CD4-positive, alpha-beta T cell treated with Interleukin-21 for 1 hour (primary cell): ENCODE measurements at regions not wholly inside any gene's neighbourhood (a gene's known extent, or its start where the extent isn't known, plus 50 kb on each side); places are given as distances from the start of the nearest gene placed in this dataset.

Experiments used
- DNase-seq: peaks from one replicate; pipeline ENCODE4 v3.0.0-alpha.2; 2020

DNA sequence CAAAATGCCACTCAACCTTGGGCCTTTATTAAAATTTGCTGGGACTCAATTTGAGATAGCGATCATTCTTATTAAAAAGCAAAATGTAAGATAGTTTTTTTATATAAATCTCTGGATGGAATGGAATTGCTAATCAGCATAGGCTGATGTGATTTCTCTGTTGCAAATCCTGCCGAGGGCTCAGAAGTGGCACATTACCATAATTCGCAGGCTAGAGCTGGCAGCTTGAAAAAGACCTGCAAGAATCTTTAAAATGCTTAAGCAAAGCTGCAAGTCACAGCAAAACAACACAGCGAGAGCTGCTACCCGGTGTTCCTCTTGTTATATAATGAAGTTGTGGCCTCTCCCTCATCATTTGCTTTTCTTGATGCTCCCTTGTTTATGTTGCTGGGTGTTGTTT, 448.1 kb downstream of the GATA3 start:
- no peak for DNase-seq

DNA sequence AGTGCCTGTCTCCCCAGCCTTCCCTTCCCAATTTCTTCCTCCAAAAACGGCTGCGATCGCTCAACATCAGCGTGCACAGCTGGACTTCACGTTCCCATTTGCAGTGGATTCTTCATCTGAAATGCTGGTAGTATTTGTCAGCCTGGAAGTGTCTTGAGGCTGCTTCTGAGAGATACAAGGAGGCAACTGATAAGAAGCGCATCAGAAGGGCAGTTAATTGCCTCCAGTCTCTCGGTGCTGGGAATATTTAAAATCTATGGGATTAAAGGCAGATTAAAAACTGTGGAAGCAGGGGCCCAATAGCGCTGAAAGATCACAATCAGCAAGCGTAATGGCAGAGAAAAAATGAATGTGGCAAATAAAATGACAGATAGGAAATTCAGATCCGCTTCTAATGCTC, 450.0 kb downstream of the GATA3 start:
- no peak for DNase-seq

DNA sequence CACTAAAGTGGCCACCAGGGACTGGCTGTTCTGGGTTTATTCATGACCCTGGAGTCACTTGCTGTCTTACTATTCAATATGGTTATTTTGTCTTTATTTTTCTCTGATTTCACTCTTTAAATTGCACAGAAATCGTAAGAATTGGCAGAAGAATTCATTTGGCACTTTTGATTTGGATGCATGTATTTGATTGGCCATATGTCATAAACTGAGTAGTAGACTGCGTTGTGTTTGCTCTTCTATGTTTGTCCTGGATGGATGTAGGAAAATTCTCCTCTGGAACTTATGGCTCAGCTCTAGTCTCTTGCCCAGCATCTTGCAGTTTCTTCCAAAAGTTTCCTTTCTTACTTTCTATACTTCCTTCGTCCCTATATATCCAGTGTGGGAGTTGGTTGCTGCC, 452.7 kb downstream of the GATA3 start:
- no peak for DNase-seq

DNA sequence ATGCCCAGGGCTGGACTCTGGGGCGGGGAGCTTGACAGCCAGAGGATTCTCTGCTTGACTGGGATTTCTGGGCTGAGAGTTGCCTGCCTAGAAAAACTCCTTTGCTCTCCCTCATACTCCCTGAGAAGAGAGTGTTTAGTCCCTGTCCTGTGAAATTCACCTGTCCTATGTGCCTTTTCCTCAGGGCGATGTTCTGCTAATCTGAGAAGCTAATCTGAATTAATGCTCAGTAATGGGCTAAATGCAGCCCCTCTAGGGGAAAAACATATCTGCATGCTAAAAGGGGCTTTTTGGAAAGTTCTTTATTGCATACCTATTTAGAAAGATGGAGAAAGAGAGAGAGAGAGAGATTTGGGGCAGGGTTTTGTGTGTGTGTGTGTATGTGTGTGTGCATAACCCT, 454.4 kb downstream of the GATA3 start:
- no peak for DNase-seq

DNA sequence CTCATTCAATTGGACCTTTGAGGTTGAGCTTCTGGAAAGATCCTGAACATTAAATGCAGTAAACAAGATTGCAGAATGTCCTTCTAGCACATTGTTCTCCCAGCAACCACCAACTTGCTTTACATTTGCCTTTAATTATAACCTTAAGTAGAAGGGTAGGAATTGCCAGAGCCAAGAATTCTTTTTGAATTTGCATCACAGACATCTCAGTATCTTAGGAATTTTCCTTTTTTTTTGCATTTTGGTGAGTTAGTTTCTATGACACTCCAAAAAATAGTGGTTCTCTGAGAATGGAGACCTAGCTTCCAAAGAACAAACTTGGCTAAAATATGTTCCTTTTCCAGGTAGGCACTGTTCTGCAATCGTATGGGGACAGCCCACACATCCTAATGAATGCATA, 456.0 kb downstream of the GATA3 start:
- DNase-seq, result no peak

DNA sequence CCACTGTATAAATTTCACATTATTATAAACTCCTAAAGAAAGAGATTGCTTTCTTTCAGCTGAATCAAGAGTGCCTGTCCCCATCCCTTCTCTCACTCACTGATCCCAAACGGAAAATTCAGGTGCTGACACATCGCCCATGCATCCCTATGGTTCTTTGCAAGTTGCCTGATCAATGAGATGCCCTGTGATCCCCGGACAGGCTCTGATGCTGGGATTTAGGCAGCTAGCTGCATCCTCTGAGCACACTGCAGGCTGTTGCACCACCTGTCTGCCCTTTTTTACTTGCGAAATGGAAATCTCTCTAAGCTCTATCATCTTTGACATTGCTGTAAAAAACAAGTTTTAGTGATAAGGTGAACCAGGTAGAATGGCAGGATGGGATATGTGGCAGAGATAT, 456.5 kb downstream of the GATA3 start:
- DNase-seq, result no peak

DNA sequence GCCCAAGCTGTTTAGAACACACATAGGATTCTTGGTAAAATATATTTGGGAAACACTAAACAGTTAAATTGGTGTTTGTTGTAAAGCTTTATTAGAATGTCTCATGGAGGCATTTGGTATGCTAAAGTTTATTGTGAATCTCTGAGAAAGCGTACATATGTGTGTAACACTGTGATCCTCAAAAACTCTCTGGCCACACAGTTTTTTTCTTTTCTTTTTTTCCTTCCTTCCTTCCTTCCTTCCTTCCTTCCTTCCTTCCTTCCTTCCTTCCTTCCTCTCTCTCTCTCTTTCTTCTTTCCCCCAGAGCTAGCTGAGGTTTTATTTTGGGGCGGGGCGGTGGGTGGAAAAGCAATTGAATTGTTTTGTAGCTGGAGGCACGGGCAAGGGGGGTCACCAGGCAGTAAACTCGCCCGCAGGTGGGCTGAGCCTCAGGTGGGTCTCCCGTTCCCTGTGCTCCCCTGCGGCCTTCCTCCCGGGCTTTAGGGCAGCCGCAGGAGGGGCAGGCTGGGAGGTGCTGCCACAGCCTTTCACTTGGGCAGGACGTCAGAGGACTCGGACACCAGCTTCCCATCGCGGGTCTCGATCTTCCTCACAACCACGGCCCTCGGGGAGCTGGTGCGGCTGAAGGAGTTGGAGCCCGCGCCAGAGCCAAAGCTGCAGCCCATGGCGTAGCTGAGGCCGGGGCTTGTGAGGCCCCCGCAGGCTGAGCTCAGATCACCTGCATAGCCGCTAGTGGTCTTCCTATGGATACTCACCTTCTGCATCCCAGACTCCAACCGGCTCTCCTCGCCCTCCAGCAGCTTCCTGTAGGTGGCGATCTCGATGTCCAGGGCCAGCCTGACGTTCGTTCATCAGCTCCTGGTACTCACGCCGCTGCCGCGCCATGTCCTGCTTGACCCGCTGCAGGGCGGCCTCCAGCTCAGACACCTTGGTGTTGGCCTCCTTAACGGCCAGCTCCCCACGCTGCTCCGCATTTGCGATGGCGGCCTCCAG, 459.0 kb downstream of the GATA3 start:
- no peak for DNase-seq

DNA sequence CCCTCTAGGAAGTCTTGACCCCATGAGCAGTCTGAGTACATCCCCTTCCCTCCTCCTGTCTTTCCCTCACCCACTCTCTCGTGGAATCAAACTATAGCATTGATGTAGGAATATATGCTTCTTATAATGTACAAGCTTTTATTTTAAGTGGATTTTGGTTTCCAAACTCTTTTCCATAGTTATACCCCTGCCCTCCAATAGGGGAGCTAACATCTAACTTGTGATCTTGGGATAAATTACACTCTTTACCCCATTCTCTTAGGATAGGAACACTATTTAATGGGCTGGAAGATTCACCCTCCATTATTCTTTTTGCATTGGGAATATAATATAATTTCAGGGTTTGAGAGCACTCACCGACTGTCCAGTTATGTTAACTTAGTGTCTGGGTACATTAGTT, 465.9 kb downstream of the GATA3 start:
- no peak for DNase-seq

DNA sequence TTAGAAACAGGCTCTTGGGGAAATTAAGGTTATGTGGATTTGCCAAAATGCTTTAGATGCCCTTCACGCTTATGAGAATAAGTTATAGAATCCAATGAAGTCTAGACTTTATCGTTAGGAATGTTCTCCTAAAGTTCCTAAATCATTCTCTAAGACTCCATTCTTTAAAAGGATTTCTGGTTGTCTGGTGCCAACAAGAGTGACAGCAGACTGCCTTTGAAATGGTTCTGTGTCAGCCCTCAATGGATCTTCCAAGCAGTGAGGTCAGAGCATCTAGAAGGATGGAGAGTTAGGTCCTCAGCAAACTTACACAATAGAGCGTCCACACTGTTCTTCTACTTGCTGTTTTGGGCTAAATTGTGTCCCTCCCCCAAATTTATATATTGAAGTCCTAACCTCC, 473.3 kb downstream of the GATA3 start:
- DNase-seq, result no peak

DNA sequence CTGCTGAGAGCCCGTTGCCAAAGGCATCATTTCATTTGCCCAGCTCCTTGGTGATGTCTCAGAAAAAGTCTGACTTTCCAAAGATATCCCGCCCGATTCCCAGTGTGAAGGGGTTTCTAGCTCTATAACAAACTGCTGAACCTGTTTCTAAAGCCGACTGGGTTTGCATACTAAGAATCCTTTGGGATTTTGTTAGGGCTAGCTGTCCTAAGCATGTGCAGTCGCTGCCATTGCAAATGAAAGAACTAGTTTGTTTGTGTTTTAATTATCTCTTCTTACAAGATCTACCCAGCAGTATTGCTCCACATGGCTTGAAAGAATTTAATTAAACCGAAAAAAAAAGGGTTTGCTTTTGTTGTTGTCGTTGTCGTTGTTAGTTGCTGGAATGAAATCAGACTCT, 476.6 kb downstream of the GATA3 start:
- DNase-seq, result no peak

DNA sequence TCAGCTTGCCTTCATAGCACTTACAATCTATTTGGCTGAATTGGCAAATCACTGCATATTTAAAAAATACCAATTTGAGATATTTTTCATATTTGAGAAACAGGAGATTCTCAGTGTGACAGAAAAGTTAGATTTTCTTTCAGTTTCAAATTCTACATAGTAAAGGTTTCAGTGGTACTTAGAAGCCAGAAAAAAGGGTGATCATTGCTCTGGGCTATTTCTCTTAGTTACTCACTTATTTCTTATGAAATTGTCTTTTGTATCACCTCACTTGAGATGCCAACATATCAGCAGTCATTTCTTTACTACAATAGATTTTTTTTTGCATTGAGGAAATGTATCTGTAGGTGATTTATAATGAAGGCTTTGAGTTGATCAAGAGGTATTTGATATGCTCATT, 478.2 kb downstream of the GATA3 start:
- DNase-seq, result no peak

DNA sequence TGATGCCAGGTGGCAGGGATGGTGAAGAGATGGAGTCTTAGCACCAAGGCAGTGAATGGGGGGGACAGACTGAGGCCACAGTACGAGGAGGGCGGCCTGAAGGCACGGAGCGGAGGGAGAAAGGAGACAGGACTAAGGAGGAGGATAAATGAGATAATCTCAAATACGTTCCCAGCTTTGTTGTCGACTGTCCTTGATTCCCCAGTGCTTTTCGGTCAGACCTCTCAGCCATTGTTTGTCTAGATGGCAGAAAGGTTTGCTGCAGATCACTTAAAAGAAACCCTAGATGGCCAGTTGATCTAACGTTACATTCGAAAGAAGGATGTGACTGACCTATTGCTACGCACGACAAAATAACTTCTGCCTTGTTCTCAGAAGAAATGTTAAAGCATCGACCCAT, 479.0 kb downstream of the GATA3 start:
- no peak for DNase-seq

DNA sequence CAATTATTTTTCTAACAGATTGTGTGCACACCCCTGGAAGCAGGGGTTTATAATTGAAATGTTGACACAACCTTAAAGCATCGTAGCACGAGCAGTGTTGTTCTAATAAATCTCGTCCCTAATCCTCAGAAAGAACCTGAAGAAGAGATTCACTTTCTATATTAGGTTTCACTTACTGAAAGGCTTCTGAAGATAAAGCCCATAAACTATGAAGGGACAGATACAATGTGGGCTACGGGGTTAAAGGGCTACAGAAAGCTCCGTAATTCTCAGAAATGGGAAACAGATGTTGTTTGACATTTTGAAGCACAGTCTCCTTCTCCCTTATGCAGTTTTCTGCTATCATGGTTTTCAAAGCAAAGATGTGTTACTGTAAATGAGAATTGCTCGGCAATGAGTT, 479.6 kb downstream of the GATA3 start:
- DNase-seq, result no peak

DNA sequence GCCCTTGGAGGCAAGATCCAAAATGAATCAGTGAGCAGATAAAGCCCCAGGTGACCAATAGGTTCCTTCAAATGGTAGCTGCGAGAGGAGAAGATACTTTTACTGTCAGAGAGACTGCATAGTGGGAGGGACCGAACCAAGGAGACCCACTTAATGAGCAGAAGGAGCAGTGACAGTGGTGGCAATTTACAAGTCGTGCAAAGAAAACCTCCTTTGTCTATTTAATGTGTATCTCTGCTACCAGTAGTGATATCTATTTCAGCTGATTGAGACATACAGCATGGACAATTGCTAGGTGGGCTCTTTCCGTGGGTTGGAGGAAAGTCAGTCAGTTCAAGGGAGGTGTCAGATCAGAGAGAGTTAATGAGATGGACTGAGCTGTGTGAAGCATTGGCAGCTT, 480.4 kb downstream of the GATA3 start:
- DNase-seq, result no peak

DNA sequence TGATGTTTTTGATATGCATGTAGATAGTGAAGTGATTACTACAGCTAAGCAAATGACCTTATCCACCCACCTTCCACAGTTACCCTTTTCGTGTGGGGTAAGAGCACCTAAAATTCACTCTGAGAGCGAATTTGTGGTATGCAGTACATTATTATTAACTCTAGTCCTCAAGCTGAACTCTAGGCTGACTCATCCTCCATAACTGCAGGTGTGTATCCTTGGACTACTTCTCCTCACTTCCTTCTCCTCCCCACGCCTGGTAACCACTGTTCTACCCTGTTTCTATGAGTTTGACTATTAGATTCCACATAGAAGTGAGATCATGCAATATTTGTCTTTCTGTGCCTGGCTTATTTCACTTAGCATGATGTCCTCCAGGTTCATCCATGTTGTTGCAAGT, 484.6 kb downstream of the GATA3 start:
- DNase-seq, result no peak

DNA sequence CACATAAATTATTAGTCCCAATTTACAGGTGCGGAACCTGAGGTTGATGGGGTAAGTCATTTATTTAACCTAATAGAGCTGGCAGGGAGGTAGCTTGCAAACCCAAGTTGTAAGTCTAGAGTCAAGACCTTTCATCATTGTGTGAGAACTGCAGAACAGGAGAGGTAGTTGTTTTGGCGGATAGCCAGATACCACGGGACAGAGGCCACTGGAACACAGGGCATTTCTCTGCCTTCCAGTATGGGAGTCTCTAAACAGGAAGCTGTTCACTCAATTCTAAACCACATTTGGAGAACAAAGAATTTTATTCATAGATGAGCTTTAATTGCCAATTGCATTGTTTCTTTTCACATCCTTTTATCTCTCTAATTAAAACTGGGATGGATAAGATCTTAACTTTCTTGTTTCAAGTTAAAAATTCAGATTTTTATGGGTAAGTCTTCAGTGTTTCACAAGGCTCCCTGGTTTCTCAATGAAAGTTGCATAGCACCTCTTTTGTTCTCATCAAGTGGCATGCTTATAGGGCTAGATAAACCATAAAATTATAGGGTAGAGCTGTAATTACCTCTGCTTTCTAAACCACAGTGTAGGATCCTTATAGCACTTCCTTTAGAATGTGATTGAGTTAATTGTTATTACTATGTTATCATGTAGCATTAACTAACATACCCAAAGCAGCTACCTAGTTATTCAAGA, 489.0 kb downstream of the GATA3 start:
- DNase-seq, result no peak

DNA sequence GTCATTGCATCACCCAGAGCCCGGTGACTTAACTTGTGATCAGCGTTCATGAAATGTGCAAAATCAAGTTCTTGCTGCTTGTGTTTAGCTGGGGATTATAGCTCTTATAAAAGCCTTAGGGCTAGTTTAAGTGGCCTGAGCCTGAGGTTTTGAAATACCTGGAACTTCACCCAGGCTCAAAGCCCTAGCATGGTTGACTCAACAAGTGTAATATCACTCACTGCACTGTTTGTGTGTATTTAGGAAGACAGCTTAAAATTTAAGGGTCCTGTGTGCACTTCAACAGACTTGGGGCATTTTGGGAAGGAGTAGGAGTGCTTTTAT, 489.5 kb downstream of the GATA3 start:
- DNase-seq, result no peak

DNA sequence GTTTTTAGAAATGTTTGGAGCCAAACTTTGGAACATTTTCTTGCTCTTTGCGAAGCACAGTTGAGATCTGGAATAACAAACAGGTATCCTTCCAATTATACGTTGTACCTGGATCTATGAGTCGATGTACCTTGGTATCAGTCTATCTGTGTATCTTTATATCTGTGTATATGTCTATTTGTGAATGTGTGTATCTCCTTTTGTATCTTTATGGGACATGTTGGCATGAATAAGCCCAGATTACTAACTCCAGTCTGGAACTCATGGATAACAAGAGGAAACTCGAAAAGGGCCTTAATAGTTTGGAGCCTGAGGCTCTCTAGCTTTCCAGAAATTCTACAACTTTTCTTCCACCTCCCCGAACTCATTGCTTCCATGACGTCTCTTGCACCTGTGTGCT, 490.0 kb downstream of the GATA3 start:
- no peak for DNase-seq

DNA sequence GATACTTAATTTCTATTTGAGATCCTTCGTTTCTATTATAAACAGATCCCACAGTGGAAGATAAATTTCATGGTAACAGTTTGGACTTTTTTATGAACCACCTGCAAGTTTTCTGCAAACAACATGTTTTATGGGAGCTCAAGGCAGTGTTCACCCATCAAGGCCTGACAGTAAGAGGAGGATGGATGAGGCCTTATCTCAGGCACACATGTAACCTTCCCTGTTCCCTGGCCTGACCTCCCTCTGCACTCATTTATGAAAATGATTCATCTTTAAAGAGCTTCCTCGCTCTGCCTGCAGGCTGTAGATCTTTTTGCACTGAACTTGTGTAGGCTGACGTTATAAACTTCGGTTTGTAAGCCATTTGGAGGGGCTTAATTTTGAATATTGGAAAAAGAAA, 500.1 kb downstream of the GATA3 start:
- DNase-seq, result no peak

DNA sequence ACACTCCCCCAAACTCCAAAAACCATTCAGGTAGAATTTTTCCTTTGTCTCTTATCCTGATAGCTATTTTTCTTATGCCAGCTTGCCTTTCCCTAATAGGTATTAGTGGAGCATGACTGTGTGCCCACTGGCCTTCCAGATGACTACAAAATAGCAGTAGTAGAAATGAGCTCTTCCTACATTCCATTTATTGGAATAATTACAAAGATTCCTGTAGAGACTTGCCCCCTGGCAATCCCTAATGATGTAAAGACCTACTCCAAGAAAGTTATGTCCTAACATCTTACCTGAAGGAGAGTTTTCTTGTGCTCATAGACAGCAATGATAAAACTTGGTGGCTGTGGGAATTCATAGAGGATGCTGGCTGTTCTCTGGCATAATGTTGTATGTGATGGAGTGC, 501.8 kb downstream of the GATA3 start:
- DNase-seq, result no peak

DNA sequence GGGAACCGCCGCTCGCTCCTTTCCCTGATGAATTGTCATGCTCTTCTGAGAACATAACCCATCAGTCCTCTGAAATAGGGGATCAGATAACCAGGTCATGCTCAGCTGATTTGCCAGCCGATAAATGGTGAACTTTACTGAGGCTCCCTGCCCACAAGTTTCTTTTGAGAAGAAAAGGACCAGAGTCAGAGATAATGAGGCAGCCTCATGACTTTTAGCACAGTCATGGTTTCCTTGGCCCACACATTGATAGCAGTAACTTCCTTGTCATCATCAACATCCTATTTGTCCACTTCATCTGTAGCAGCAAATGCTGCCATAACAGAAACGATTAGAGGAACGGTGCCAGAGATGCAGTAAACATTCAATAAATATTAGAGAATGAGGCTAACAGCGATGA, 509.0 kb downstream of the GATA3 start:
- DNase-seq, result no peak

DNA sequence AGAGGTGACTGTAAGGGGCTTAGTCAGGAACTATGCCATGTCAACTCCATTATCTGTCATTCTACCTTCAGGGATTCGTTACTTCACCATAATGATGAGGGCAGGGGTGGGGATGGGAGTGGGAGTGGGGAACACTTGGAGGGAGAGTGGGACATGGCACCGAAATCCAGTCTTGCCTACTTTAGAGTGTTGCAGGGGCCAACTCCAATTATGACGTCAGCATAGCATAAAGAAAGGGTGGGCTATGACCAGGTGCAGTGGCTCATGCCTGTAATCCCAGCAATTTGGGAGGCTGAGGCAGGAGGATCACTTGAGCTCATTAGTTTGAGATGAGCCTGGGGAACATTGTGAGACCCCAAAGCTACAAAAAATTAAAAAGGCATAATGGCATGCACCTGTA, 512.2 kb downstream of the GATA3 start:
- DNase-seq, result no peak

DNA sequence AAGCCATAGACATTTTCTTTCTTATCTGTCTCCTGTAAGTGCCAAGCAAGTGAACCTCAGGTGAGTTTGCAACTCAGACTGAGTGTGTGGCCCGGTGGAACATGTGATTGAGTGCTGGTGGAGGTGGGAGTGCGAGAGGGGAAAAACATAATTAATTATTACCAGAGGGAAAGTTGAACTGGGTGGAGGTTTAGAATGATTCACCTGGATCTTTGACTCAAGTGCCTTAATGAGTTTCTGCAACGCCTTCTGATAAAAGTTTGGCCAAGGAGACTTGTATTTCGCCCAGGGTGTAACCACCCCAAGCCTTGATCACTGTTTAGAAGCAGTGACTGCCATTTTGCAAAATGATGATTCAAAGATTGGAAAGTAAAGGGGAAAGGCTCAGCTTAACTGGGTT, 513.9 kb downstream of the GATA3 start:
- DNase-seq, result no peak

DNA sequence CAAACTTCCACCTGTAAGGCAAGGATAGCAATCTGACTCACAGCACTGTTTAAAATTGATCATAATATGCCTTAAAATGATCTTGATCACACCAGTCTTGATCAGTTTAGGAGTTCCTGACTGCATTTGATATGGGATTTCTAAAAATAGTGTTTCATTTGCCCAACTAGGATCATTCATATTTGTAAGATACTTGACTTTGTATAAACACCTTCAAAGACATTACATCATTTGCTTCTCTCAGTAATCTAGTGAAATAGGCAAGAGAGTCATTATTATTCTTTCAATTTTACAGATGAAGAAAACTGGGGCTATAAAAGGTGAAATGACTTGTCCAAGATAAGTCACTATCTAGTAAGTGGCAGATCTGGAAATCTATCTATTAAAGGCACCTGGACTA, 521.1 kb downstream of the GATA3 start:
- DNase-seq, result no peak

DNA sequence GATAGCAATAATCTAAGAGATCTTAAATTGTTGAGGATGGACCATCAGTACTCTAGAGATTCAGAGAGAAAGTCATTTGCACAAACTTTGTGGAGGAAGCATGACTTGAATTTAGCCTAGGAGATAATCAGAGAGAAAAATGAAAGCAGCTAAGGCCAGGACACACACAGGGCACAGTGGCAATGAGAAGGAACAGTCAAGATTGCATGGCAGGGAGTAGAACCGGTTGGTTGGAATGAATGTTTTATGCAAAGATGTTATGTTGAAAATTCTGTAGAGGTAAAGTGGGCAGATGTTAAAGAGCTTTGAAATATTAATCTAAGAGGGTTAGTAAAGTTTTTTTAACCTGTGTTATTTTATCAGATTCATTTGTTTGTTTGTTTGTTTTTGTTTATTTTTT, 521.8 kb downstream of the GATA3 start:
- DNase-seq, result no peak
